HEK293T (cell line): ENCODE measurements at regions not wholly inside any gene's neighbourhood (a gene's known extent, or its start where the extent isn't known, plus 50 kb on each side); places are given as distances from the start of the nearest gene placed in this dataset.

Source experiments
- ARNT ChIP-seq: fragments of 450-650 bp; IDR thresholded peaks from 2 replicates; pipeline ENCODE4 v1.6.1; 2017; ENCODE audit warnings: mild to moderate bottlenecking
- ELF4 ChIP-seq: fragments of 450-650 bp; IDR thresholded peaks from 2 replicates; pipeline ENCODE4 v1.6.1; 2017; ENCODE audit warnings: antibody characterized with exemption
- FOXM1 ChIP-seq: fragments of 450-650 bp; IDR thresholded peaks from 2 replicates; pipeline ENCODE4 v1.6.1; 2017; ENCODE audit warnings: mild to moderate bottlenecking, borderline replicate concordance
- HDGF ChIP-seq: fragments of 450-650 bp; IDR thresholded peaks from 2 replicates; pipeline ENCODE4 v1.6.1; 2017; ENCODE audit warnings: antibody characterized with exemption, borderline replicate concordance
- NFRKB ChIP-seq: fragments of 450-650 bp; IDR thresholded peaks from 2 replicates; pipeline ENCODE4 v1.6.1; 2016; ENCODE audit warnings: mild to moderate bottlenecking, moderate library complexity
- PKNOX1 ChIP-seq: fragments of 450-650 bp; IDR thresholded peaks from 2 replicates; pipeline ENCODE4 v1.6.1; 2016
- SP1 ChIP-seq: fragments of 450-650 bp; IDR thresholded peaks from 2 replicates; pipeline ENCODE4 v1.6.1; 2017
- SUZ12 ChIP-seq: fragments of 450-650 bp; IDR thresholded peaks from 2 replicates; pipeline ENCODE4 v1.6.1; 2016; ENCODE audit warnings: mild to moderate bottlenecking
- TARDBP ChIP-seq: fragments of 450-650 bp; IDR thresholded peaks from 2 replicates; pipeline ENCODE4 v1.6.1; 2016
- ZNF384 ChIP-seq: fragments of 450-650 bp; IDR thresholded peaks from 2 replicates; pipeline ENCODE4 v1.6.1; 2016

- TF ChIP-seq TARDBP: no peak
- no peak for TF ChIP-seq SUZ12
- TF ChIP-seq SP1: no peak
- no peak for TF ChIP-seq ZNF384
- TF ChIP-seq PKNOX1: no peak
- TF ChIP-seq HDGF: no peak
- no peak for TF ChIP-seq ELF4
- no peak for TF ChIP-seq FOXM1
- no peak for TF ChIP-seq NFRKB
- TF ChIP-seq ARNT: no peak
Measured at GRCh38 chr14:98370352-98370751, 901.6 kb downstream of the BCL11B start.
